ENCODE measurements at regions not wholly inside any gene's neighbourhood (a gene's known extent, or its start where the extent isn't known, plus 50 kb on each side); places are given as distances from the start of the nearest gene placed in this dataset.

DNA sequence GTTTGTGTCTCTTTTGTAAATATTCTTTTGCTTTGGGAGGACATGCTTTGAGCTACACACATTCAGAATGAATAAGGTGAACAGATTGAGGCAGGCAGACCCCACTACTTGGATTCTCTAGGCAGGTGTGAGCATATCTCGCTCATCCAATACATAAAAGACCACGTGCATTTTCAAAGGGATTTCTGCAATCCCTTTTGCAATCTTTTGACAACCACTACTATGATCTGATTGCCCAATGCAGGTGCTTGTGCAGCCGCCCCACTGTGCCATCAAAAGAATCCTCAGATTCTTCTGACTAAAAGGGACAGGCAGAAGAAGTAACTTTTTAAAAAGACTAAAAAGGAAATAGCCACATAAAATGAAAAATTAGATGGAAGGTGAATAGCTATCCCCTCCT lies 341.4 kb downstream of the BMP4 start (continued):
- TF ChIP-seq, protein P1, sequence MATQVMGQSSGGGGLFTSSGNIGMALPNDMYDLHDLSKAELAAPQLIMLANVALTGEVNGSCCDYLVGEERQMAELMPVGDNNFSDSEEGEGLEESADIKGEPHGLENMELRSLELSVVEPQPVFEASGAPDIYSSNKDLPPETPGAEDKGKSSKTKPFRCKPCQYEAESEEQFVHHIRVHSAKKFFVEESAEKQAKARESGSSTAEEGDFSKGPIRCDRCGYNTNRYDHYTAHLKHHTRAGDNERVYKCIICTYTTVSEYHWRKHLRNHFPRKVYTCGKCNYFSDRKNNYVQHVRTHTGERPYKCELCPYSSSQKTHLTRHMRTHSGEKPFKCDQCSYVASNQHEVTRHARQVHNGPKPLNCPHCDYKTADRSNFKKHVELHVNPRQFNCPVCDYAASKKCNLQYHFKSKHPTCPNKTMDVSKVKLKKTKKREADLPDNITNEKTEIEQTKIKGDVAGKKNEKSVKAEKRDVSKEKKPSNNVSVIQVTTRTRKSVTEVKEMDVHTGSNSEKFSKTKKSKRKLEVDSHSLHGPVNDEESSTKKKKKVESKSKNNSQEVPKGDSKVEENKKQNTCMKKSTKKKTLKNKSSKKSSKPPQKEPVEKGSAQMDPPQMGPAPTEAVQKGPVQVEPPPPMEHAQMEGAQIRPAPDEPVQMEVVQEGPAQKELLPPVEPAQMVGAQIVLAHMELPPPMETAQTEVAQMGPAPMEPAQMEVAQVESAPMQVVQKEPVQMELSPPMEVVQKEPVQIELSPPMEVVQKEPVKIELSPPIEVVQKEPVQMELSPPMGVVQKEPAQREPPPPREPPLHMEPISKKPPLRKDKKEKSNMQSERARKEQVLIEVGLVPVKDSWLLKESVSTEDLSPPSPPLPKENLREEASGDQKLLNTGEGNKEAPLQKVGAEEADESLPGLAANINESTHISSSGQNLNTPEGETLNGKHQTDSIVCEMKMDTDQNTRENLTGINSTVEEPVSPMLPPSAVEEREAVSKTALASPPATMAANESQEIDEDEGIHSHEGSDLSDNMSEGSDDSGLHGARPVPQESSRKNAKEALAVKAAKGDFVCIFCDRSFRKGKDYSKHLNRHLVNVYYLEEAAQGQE (IDR thresholded peaks at IDR 0.05; ENCODE audit: unreplicated experiment), result no peak

DNA sequence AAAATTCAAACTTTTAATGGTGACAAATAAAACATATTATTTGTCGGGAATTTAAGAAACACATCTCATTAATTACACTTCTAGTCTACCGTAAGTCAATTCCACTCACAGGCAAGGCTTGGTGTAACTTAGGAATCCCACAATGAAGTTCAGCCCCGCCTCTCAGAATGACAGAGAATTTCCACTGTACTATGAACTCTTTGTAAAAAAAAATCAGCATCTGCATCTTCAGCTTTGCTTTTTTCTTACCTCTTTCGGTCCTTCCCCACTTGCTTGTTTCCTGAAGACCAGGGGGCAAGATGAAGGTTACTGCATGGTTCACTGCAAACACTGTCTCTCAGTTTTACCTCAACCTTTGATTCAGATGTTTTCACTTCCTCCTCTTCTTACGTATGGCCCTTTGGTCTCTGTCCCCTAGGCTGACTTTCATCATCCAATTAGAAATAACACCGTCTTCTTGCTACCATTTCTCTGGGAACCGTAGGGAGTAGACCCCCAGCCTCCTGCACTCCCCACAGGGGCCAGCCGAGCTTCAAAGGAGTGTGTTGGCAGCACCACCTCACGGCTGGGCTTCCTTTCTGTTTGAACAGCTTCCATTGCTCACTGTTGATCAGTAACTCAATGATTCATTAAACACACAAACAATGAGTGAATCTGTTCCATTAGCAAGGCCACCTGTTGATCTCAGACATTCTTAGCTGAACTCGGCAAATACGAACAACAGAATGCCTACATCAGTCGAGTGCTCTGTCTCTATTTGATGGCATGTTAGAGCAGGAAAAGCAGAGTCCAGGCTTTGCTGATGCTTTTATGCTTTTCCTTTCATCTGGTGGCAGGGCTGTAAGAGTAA lies 343.0 kb downstream of the BMP4 start:
- H3K27ac ChIP-seq (ENCODE audit: low read depth), result no peak overlapping the region
- no peak overlapping the region for H3K4me2 ChIP-seq
- H2AFZ ChIP-seq, result 0 out of 2 replicates have a peak overlapping the region, but pooled peaks have one; percentile 65
- Mint-ChIP-seq H3K36me3 (ENCODE audit: low read depth) (no peaks in the 10 kb centered on the region), H3K4me3 (no peak overlapping the region), H3K27me3 (ENCODE audit: insufficient read depth, low read depth, poor library complexity) (no peaks in the 10 kb centered on the region), H3K27ac (no peak overlapping the region; the same call in 1 of the 2 replicates), H3K9me3 (no peaks in the 10 kb centered on the region), H3K4me1 (peaks cover 5% of the 10 kb centered on the region)
- no peaks in the 10 kb centered on the region for H3F3A ChIP-seq (replicated peaks; ENCODE audit: low read depth)
- H3K9me2 ChIP-seq (ENCODE audit: insufficient read depth), result peaks cover 16% of the 10 kb centered on the region; the same call in 1 of the 2 replicates
- no peaks in the 10 kb centered on the region for H3K27me3 ChIP-seq (ENCODE audit: insufficient read depth)
- H3K4me3 ChIP-seq, result no peak overlapping the region
- no peaks in the 10 kb centered on the region for H3K79me2 ChIP-seq (replicated peaks; ENCODE audit: insufficient read depth)
- DNase-seq (ENCODE audit: low spot score) (peak; percentile 19), ATAC-seq (peak; percentile 51)
- H3K4me1 ChIP-seq (ENCODE audit: insufficient read depth), result no peaks in the 10 kb centered on the region
- TF ChIP-seq, protein P2, sequence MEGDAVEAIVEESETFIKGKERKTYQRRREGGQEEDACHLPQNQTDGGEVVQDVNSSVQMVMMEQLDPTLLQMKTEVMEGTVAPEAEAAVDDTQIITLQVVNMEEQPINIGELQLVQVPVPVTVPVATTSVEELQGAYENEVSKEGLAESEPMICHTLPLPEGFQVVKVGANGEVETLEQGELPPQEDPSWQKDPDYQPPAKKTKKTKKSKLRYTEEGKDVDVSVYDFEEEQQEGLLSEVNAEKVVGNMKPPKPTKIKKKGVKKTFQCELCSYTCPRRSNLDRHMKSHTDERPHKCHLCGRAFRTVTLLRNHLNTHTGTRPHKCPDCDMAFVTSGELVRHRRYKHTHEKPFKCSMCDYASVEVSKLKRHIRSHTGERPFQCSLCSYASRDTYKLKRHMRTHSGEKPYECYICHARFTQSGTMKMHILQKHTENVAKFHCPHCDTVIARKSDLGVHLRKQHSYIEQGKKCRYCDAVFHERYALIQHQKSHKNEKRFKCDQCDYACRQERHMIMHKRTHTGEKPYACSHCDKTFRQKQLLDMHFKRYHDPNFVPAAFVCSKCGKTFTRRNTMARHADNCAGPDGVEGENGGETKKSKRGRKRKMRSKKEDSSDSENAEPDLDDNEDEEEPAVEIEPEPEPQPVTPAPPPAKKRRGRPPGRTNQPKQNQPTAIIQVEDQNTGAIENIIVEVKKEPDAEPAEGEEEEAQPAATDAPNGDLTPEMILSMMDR (conservative IDR thresholded peaks at IDR 0.05; ENCODE audit: low read depth in 2 of 2), result no peak
- no peak for TF ChIP-seq STAT1 (IDR thresholded peaks at IDR 0.05; ENCODE audit: unreplicated experiment)
- no peak for TF ChIP-seq ZNF114 (CRISPR knock-in tag; IDR thresholded peaks at IDR 0.05)
- TF ChIP-seq POLR2AphosphoS5 (IDR thresholded peaks at IDR 0.05; ENCODE audit: low read depth), result no peak
- no peak for TF ChIP-seq EZH2phosphoT487 (IDR thresholded peaks at IDR 0.05; ENCODE audit: unreplicated experiment)
- no peak for TF ChIP-seq CREB1 (CRISPR knock-in tag; IDR thresholded peaks at IDR 0.05; ENCODE audit: low read depth)
- no peak for TF ChIP-seq NANOG (IDR thresholded peaks at IDR 0.05; ENCODE audit: borderline replicate concordance)
- TF ChIP-seq, protein P1 (IDR thresholded peaks at IDR 0.05; ENCODE audit: unreplicated experiment), result no peak
- no peak for TF ChIP-seq JUNB (IDR thresholded peaks at IDR 0.05; ENCODE audit: unreplicated experiment)
- TF ChIP-seq ZNF331 (CRISPR knock-in tag; IDR thresholded peaks at IDR 0.05; ENCODE audit: low read depth), result no peak
- H3K36me3 ChIP-seq (ENCODE audit: insufficient read depth), result no peaks in the 10 kb centered on the region
- H4K20me1 ChIP-seq (replicated peaks; ENCODE audit: insufficient read depth), result no peaks in the 10 kb centered on the region

All from GM23338 (cell line).